Bronchial epithelial cell (primary cell): ENCODE measurements at regions not wholly inside any gene's neighbourhood (a gene's known extent, or its start where the extent isn't known, plus 50 kb on each side); places are given as distances from the start of the nearest gene placed in this dataset.

Experiments used
- DNase-seq: peaks from one replicate; pipeline ENCODE4 v3.0.0-alpha.2; 2010; ENCODE audit warnings: low read depth
- FAIRE-seq: peaks from 2 replicates; lab custom pipeline; 2011; peaks lifted over from hg19 to GRCh38; lab: Jason Lieb, UNC
- H3K27me3 ChIP-seq: 2 replicates; pipeline ENCODE4 v1.5.1; 2011; ENCODE audit warnings: low read length; ENCODE audit not compliant: control insufficient read depth, insufficient read depth
- H3K36me3 ChIP-seq: 2 replicates; pipeline ENCODE4 v1.5.1; 2011; ENCODE audit warnings: low read length; ENCODE audit not compliant: control insufficient read depth, insufficient read depth
- H3K4me3 ChIP-seq: 2 replicates; pipeline ENCODE4 v1.5.1; 2011; ENCODE audit warnings: mild to moderate bottlenecking, low read depth, low read length, control low read depth
- CTCF ChIP-seq: IDR thresholded peaks from 2 replicates; pipeline ENCODE4 v1.5.1; 2011; ENCODE audit warnings: mild to moderate bottlenecking, moderate library complexity, low read length, control low read depth, inconsistent platforms; ENCODE audit not compliant: insufficient read depth, severe bottlenecking

- TF ChIP-seq CTCF, result no peak
- Histone ChIP-seq H3K36me3 (no peaks in the 10 kb centered on the region), H3K27me3 (no peaks in the 10 kb centered on the region), H3K4me3 (no peak overlapping the region)
- FAIRE-seq, result no peak
- no peak for DNase-seq
These were observed 404.8 kb upstream of the THBS1 start for GRCh38 chr15:39176030-39176429.

- Histone ChIP-seq H3K36me3 (no peaks in the 10 kb centered on the region), H3K4me3 (no peak overlapping the region), H3K27me3 (no peaks in the 10 kb centered on the region)
- TF ChIP-seq CTCF, result no peak
- FAIRE-seq, result peak; percentile 96
- DNase-seq, result peak; percentile 100
These were observed 403.3 kb upstream of the THBS1 start for GRCh38 chr15:39177561-39177960.

- DNase-seq, result no peak
- Histone ChIP-seq H3K4me3 (no peak overlapping the region), H3K27me3 (no peaks in the 10 kb centered on the region), H3K36me3 (no peaks in the 10 kb centered on the region)
- no peak for FAIRE-seq
- TF ChIP-seq CTCF, result no peak
These were observed 400.8 kb upstream of the THBS1 start for GRCh38 chr15:39180030-39180429.

GRCh38 chr15:39180483-39180933 is 400.4 kb upstream of the THBS1 start:
- H3K36me3 ChIP-seq, result no peaks in the 10 kb centered on the region
- DNase-seq (no peak), FAIRE-seq (no peak)
- no peak overlapping the region for H3K4me3 ChIP-seq
- TF ChIP-seq CTCF, result no peak
- H3K27me3 ChIP-seq, result no peaks in the 10 kb centered on the region

- FAIRE-seq, result no peak
These were observed 399.7 kb upstream of the THBS1 start for GRCh38 chr15:39181056-39181747.

More at GRCh38 chr15:39181056-39181747, 399.7 kb upstream of the THBS1 start:
- Histone ChIP-seq H3K27me3 (no peaks in the 10 kb centered on the region), H3K4me3 (no peak overlapping the region), H3K36me3 (no peaks in the 10 kb centered on the region)
- no peak for DNase-seq
- TF ChIP-seq CTCF, result no peak
